ENCODE measurements at regions not wholly inside any gene's neighbourhood (a gene's known extent, or its start where the extent isn't known, plus 50 kb on each side); places are given as distances from the start of the nearest gene placed in this dataset.

GRCh38 chr5:38639377-38640358 is 83.2 kb upstream of the LIFR start:
- no peak overlapping the region for H2AFZ ChIP-seq (ENCODE audit: low read length)
- no peaks in the 10 kb centered on the region for H3K36me3 ChIP-seq (ENCODE audit: insufficient read depth, low read length)
- H3K4me3 ChIP-seq (ENCODE audit: low read depth, low read length, poor library complexity, severe bottlenecking), result no peak overlapping the region
- no peaks in the 10 kb centered on the region for H4K20me1 ChIP-seq (ENCODE audit: insufficient read depth, low read length)
- no peak overlapping the region for H3K4me2 ChIP-seq (ENCODE audit: low read length)
- H3K9ac ChIP-seq (ENCODE audit: low read length), result no peak overlapping the region
- no peaks in the 10 kb centered on the region for H3K9me3 ChIP-seq (ENCODE audit: low read length)
- H3K27me3 ChIP-seq (ENCODE audit: insufficient read depth, low read length), result no peaks in the 10 kb centered on the region
- no peaks in the 10 kb centered on the region for H3K9me2 ChIP-seq (ENCODE audit: low read depth, low read length)
- no peaks in the 10 kb centered on the region for H3F3A ChIP-seq (ENCODE audit: insufficient read depth, low read length)
- TF ChIP-seq EZH2 (IDR thresholded peaks at IDR 0.05; ENCODE audit: borderline replicate concordance, low read length) (no peak), CTCF (IDR thresholded peaks at IDR 0.05; ENCODE audit: low read length) (no peak)
- H3K79me2 ChIP-seq (ENCODE audit: insufficient read depth, low read length), result no peaks in the 10 kb centered on the region
- H3K4me1 ChIP-seq (ENCODE audit: insufficient read depth, low read length, severe bottlenecking), result no peaks in the 10 kb centered on the region
- H3K27ac ChIP-seq (ENCODE audit: low read depth, low read length, poor library complexity, severe bottlenecking), result no peak overlapping the region

- H3K79me2 ChIP-seq (ENCODE audit: insufficient read depth, low read length), result no peaks in the 10 kb centered on the region
- H3F3A ChIP-seq (ENCODE audit: insufficient read depth, low read length), result no peaks in the 10 kb centered on the region
- no peak overlapping the region for H2AFZ ChIP-seq (ENCODE audit: low read length)
- H3K9me3 ChIP-seq (ENCODE audit: low read length), result no peaks in the 10 kb centered on the region
- no peak overlapping the region for H3K4me3 ChIP-seq (ENCODE audit: low read depth, low read length, poor library complexity, severe bottlenecking)
- H3K4me1 ChIP-seq (ENCODE audit: insufficient read depth, low read length, severe bottlenecking), result no peaks in the 10 kb centered on the region
- TF ChIP-seq CTCF (IDR thresholded peaks at IDR 0.05; ENCODE audit: low read length) (no peak), EZH2 (IDR thresholded peaks at IDR 0.05; ENCODE audit: borderline replicate concordance, low read length) (no peak)
- no peaks in the 10 kb centered on the region for H3K36me3 ChIP-seq (ENCODE audit: insufficient read depth, low read length)
- H3K9ac ChIP-seq (ENCODE audit: low read length), result no peak overlapping the region
- no peaks in the 10 kb centered on the region for H3K9me2 ChIP-seq (ENCODE audit: low read depth, low read length)
- no peak overlapping the region for H3K4me2 ChIP-seq (ENCODE audit: low read length)
- no peaks in the 10 kb centered on the region for H3K27me3 ChIP-seq (ENCODE audit: insufficient read depth, low read length)
- no peaks in the 10 kb centered on the region for H4K20me1 ChIP-seq (ENCODE audit: insufficient read depth, low read length)
- no peak overlapping the region for H3K27ac ChIP-seq (ENCODE audit: low read depth, low read length, poor library complexity, severe bottlenecking)
These were observed 84.6 kb upstream of the LIFR start for GRCh38 chr5:38641003-38641402.

- Histone ChIP-seq H4K20me1 (ENCODE audit: insufficient read depth, low read length) (no peaks in the 10 kb centered on the region), H3K27me3 (ENCODE audit: insufficient read depth, low read length) (no peaks in the 10 kb centered on the region), H3K79me2 (ENCODE audit: insufficient read depth, low read length) (no peaks in the 10 kb centered on the region), H3K27ac (ENCODE audit: low read depth, low read length, poor library complexity, severe bottlenecking) (no peak overlapping the region), H3K4me2 (ENCODE audit: low read length) (no peak overlapping the region), H2AFZ (ENCODE audit: low read length) (no peak overlapping the region), H3F3A (ENCODE audit: insufficient read depth, low read length) (no peaks in the 10 kb centered on the region), H3K36me3 (ENCODE audit: insufficient read depth, low read length) (no peaks in the 10 kb centered on the region), H3K4me3 (ENCODE audit: low read depth, low read length, poor library complexity, severe bottlenecking) (no peak overlapping the region), H3K9me2 (ENCODE audit: low read depth, low read length) (no peaks in the 10 kb centered on the region), H3K9ac (ENCODE audit: low read length) (no peak overlapping the region), H3K9me3 (ENCODE audit: low read length) (no peaks in the 10 kb centered on the region), H3K4me1 (ENCODE audit: insufficient read depth, low read length, severe bottlenecking) (no peaks in the 10 kb centered on the region)
- no peak for TF ChIP-seq EZH2 (IDR thresholded peaks at IDR 0.05; ENCODE audit: borderline replicate concordance, low read length)
- no peak for TF ChIP-seq CTCF (IDR thresholded peaks at IDR 0.05; ENCODE audit: low read length)
These were observed 85.9 kb upstream of the LIFR start for GRCh38 chr5:38642189-38642911.

Data from OCI-LY1 (cell line).